ENCODE measurements at regions not wholly inside any gene's neighbourhood (a gene's known extent, or its start where the extent isn't known, plus 50 kb on each side); places are given as distances from the start of the nearest gene placed in this dataset.
"Not testable (repeated sequence)": the region's sequence is repeated elsewhere in the genome, so short reads cannot be mapped to it uniquely, and the experiment has no call there.

- no peak for DNase-seq (ENCODE audit: low spot score)
Measured at GRCh38 chr2:44051593-44052347, 56.0 kb upstream of the LRPPRC start.

GRCh38 chr2:44052584-44052983 lies 56.8 kb upstream of the LRPPRC start:
- DNase-seq (ENCODE audit: low spot score) = no peak

- no peak for DNase-seq (ENCODE audit: low spot score)
Measured at GRCh38 chr2:44053052-44053451, 57.3 kb upstream of the LRPPRC start.

GRCh38 chr2:44053456-44053855 lies 57.7 kb upstream of the LRPPRC start:
- DNase-seq (ENCODE audit: low spot score) = no peak

GRCh38 chr2:44055229-44055628 lies 59.4 kb upstream of the LRPPRC start:
- no peak for DNase-seq (ENCODE audit: low spot score)

GRCh38 chr2:44055664-44056063 lies 59.9 kb upstream of the LRPPRC start:
- DNase-seq (ENCODE audit: low spot score) = no peak

GRCh38 chr2:44056947-44057346 lies 61.2 kb upstream of the LRPPRC start:
- no peak for DNase-seq (ENCODE audit: low spot score)

- DNase-seq (ENCODE audit: low spot score) = not testable (repeated sequence)
Measured at GRCh38 chr2:44060286-44060685, 64.5 kb upstream of the LRPPRC start.

GRCh38 chr2:44060990-44061389 lies 65.2 kb upstream of the LRPPRC start:
- no peak for DNase-seq (ENCODE audit: low spot score)

- no peak for DNase-seq (ENCODE audit: low spot score)
Measured at GRCh38 chr2:44061469-44061868, 65.7 kb upstream of the LRPPRC start.

GRCh38 chr2:44061876-44062275 lies 66.1 kb upstream of the LRPPRC start:
- DNase-seq (ENCODE audit: low spot score) = no peak

- no peak for DNase-seq (ENCODE audit: low spot score)
Measured at GRCh38 chr2:44063033-44063432, 67.2 kb upstream of the LRPPRC start.

- not testable (repeated sequence) for DNase-seq (ENCODE audit: low spot score)
Measured at GRCh38 chr2:44064281-44064680, 68.5 kb upstream of the LRPPRC start.

- DNase-seq (ENCODE audit: low spot score) = not testable (repeated sequence)
Measured at GRCh38 chr2:44067012-44067790, 71.4 kb upstream of the LRPPRC start.

- DNase-seq (ENCODE audit: low spot score) = not testable (repeated sequence)
Measured at GRCh38 chr2:44067791-44068181, 72.0 kb upstream of the LRPPRC start.

GRCh38 chr2:44071454-44072046 lies 75.8 kb upstream of the LRPPRC start:
- DNase-seq (ENCODE audit: low spot score) = no peak

- not testable (repeated sequence) for DNase-seq (ENCODE audit: low spot score)
Measured at GRCh38 chr2:44073667-44074066, 77.9 kb upstream of the LRPPRC start.

GRCh38 chr2:44074795-44075194 lies 79.0 kb upstream of the LRPPRC start:
- DNase-seq (ENCODE audit: low spot score) = not testable (repeated sequence)

GRCh38 chr2:44075541-44075940 lies 79.8 kb upstream of the LRPPRC start:
- no peak for DNase-seq (ENCODE audit: low spot score)

- DNase-seq (ENCODE audit: low spot score) = no peak
Measured at GRCh38 chr2:44077942-44078511, 82.2 kb upstream of the LRPPRC start.

GRCh38 chr2:44079686-44080085 lies 83.9 kb upstream of the LRPPRC start:
- no peak for DNase-seq (ENCODE audit: low spot score)

GRCh38 chr2:44083054-44083453 lies 85.6 kb upstream of the PPM1B start:
- no peak for DNase-seq (ENCODE audit: low spot score)

- no peak for DNase-seq (ENCODE audit: low spot score)
Measured at GRCh38 chr2:44084850-44085249, 83.8 kb upstream of the PPM1B start.

Data from CD4-positive, alpha-beta T cell treated with Interleukin-15 for 4 hours (primary cell).